SKM-1 (cell line): ENCODE measurements at regions not wholly inside any gene's neighbourhood (a gene's known extent, or its start where the extent isn't known, plus 50 kb on each side); places are given as distances from the start of the nearest gene placed in this dataset.

Experiments used
- DNase-seq: peaks from one replicate; lab custom pipeline; 2025; ENCODE audit not compliant: unreplicated experiment; lab: John Stamatoyannopoulos, UW

DNA sequence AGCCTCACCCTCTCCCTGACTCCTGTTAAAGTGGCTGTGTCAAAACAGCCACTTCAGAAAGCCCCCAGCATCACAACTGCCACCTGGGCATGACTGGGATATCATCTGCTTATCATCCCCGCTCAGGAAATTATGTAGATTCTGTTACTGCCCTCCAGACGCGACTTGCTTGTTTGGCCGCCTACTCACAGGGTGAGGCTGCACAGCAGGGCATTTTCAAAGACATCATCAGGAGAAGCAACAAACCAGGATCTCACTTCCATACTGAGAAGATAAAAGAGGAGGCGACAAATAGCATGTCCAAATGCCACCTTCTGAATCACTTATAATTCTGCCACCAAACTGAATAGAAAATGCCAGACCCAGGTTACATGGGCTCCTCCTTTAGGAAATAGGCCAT lies 94.8 kb downstream of the MIS18A start:
- DNase-seq = no peak

DNA sequence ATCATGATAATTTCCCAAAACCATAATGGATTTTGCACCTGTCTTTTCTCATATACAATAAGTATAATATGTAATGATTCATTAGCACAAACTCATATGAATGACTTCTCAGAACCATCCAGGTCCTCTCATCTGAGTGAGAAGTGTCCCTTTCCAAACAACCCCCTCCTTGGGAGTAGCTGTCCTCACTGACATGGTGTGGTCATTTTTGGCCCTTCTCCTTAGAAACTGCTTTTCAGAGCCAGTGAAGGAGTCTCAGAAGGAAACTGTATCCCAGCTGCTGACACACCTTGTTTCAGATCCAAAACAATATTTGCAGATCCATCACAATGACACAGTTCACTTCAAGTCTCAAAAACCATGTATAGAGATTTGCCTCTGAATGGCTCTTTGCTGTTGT lies 95.5 kb downstream of the MIS18A start:
- no peak for DNase-seq

DNA sequence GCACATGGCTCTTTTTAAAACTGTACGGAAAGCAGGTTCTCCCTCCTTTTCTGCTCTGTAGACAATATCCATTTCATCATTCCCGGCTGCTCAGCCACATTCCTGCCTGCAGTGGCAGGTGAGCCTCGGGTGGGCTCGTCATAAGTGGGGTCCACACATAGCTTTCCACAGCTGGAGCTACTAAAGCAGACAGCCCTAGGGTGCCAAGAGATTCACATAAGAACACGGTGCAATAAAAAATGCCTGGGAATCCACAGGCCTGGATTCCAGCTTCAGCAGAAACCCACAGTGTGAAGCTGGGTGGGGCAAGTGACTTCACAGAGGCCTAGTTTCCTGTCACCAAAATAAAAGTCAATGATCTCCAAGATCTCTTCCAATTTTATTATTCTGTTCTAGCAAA lies 96.4 kb downstream of the MIS18A start:
- no peak for DNase-seq

DNA sequence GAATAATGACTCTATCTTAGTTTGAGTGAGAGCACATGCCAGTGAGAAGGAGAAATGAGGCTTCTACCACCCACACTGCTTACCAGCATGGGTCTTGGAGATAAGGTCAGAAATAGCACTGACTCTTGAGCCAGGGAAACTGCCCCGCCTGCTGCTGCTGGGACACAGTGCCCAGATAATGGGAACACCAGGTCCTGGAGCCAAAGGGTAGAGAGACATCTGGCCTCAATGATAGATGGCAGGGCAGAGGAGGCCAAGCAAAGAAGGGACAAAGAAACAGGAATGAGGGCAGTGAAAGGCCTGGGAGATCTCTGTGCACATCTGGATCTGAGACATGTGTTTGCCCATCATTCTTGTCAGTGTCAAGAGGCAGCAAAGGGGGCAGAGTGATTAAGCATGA lies 97.4 kb downstream of the MIS18A start:
- DNase-seq = no peak

DNA sequence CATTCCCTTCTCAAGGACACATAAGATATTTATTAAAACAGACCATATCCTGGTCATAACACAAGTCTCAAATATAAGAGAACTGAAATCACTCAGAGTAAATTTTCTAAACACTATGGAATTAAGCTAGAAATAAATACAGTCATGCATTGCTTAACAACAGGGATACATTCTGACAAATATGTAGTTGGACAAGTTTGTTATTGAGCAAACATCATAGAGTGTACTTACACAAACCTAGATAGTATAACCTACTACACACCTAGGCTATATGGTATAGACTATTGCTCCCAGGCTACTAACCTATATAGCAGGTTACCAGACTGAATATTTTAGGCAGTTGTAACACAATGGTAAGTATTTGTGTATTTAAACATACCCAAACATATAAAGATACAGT lies 104.0 kb downstream of the MIS18A start:
- no peak for DNase-seq

DNA sequence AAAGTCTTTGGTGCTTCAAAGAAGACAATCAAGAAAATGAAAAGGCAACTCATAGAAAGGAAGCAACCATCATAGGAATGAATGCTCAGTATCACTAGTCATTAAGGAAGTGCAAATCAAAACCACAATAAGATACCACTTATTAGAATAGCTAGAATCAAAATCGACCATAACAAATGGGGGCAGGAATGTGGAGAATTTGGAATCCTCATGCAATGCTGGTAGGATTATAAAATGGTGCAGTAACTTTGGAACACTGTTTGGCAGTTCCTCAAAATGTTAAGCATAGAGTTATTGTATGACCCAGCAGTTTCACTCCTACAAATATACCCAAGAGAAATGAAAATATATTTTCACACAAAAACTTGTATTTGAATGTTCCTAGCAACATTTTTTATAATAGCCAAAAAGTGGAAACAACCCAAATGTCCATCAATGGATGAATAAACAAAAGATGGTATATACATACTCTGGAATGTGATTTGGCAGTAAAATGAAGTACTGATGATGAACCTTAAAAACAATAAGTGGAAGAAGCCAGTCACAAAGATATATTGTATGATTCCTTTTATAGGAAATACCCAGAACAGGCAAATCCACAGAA lies 105.6 kb downstream of the MIS18A start:
- DNase-seq = no peak

DNA sequence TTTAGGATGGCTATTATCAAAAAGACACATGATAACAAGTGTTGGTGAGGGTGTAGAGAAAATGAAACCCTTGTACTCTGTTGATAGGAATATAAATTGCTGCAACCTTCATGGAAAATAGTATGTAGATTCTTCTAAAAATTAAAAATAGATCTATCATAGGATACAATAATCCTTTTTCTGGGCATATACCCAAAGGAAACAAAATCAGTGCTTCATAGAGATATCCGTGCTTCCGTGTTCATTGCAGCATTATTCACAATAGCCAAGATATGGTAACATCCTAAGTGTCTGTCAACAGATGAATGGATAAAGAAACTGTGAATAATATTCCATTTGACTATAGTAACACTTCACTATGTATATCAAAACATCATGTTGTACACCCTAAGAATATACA lies 106.7 kb downstream of the MIS18A start:
- DNase-seq = no peak

DNA sequence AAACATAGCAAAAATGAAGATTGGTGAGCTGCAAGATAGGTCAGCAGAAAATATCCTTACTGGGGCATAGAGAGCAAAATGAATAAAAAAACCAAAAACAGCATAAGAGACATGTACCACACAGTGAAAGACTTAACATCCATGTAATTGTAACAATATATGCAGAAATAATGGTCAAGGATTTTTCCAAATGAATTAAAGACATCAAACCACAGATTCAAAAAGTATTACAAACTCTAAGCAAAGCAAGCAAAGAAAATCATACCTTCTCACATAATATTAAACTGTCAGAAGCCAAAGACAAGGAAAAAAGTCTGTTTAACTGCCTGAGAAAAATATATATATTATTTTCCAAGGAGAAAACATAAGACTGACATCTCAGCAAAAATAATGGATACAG lies 111.3 kb downstream of the MIS18A start:
- no peak for DNase-seq

DNA sequence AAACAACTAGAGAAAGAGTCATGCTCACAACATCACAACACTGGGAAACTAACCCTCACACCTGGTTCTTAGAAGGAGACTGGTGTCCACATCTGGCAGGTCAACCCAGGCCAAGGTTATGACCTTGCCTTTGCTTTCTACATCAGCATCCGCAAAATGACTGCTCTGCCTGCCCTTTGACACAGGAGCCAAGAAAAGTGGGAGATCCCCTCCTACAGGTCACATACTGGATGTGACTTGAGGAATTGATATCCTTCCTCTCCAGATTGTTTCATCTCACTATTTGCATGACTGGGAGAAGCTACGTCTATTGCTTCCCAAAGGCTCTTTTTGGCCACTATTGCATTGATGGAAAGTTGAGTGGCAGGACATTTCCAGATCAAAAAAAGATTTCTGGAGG lies 115.5 kb downstream of the MIS18A start:
- DNase-seq = no peak

DNA sequence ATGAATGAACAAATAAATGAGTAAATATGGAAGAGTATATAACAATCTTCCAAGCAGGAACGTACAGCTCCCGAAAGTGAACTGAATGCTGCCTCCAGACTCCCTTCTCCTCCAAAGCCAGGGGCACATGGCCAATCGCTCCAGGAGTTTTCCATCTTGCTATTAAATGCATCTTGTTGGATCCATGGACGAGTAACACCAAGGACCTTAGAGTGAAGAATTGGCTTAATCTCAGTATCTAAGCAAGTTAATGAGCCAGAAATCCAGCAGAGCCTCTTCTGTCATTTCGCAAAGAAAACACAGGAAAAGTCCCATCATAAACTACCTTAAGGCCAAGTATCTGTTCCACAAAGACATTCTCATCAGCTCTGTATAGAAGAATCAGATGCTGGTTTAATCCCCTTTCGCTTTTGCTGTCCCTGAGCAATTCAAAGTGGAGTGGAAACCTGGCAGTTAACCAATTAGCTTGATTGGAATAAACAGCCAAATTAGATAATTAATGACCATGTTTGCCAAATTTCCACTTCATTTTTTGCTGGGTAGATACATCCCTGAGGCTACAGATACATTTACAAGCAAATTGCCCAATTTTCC lies 116.0 kb downstream of the MIS18A start:
- DNase-seq = no peak

DNA sequence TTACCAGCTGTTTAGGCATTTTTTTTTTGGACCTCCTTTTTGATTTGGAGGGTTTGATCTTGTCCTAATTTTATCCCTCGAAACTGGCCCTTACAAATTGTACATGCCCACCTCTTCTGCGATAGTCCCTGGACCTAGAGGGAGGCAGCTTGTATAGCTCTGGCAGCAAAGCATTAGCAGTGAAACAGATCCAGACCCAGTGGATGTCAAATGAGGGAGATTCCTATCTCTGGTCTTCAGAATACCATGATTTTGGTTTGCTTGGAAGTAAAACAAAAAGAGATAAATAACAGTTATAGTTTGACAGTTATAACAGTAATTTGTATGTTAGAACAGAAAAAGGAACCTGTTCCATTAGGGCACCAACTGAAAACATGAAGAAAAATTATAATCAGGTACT lies 123.6 kb downstream of the MIS18A start:
- DNase-seq = no peak

DNA sequence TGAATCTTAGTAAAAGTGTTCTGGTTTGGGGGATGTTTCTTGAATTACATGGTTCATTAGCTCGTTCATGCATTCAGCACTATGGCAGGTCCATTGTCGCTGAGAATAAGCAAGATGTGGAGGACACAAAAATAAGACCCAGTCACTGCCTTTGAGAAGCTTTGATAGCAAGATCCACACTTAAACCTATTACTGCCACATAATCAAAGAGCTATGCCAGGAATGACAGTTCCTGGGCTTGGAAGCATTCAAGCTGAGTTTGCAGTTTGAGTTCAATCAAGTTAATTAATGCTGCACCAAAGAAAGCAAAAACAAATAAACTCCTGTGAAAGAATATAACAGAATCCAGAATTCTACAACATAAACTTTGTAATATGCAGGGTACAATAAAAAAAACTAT lies 131.8 kb downstream of the MIS18A start:
- DNase-seq = no peak

DNA sequence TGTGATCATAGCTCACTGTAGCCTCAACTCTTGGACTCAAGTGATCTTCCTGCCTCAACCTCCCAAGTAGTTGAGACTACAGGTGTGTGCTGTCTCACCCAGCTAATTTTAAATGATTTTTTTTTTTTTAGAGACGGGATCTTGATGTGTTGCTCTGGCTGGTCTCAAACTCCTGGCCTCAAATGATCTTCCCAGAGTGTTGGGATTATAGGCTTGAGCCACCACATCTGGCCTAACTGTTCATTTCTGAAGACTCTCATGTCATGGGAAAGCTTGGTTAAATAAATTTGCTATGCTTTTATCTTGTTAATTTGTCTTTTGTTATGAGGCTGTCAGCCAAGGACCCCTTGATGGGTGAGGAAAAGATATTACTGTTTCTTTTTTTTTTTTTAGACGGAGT lies 134.0 kb downstream of the MIS18A start:
- no peak for DNase-seq

DNA sequence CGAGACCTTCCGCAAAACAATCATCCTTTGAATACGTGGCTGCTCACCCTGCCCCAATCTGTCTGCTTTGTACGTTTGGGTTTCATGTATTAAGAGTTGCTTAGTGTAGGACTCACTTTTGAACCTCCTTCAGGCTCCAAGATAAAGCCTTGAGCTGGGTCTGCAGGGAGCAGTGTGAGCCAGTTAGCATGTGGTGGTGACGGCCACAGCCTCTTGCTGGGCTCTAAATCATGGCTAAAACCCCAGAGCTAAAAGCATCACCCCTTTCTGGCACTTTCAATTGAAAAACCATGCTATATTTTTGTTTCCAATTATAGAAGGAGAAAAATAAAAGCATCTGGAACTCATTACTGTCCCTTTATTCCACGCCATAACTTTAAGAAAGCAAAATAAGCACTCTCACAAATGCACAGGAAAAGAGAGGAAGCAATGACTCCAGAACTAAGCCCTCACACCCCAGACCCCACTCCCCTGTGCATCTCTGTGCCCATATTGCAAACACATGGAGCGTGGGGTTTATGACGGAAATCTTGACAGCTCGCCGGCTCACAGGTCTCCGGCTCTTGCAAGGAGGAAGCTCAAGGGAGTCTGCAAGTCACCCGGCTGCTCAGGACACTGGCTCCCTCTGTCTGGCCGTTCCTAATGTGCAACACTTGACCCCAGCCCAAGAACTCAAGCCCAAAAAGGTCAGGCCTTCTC lies 135.5 kb downstream of the MIS18A start:
- DNase-seq = no peak

DNA sequence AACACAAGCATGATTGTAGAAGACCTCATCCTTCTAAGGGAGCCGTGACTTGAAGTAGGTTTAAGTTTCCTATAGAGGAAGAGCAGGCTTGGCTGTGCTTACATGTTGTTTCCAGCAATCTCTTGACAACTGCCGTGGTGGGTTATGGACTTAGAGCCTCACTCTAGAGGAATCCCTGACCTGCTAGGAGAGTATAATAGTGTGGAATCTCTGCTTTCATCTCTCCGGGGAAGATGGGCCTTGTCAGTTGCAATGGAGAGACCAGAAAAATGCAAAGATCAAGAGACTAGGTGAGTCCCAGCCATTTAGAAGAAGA lies 137.6 kb downstream of the MIS18A start:
- no peak for DNase-seq

DNA sequence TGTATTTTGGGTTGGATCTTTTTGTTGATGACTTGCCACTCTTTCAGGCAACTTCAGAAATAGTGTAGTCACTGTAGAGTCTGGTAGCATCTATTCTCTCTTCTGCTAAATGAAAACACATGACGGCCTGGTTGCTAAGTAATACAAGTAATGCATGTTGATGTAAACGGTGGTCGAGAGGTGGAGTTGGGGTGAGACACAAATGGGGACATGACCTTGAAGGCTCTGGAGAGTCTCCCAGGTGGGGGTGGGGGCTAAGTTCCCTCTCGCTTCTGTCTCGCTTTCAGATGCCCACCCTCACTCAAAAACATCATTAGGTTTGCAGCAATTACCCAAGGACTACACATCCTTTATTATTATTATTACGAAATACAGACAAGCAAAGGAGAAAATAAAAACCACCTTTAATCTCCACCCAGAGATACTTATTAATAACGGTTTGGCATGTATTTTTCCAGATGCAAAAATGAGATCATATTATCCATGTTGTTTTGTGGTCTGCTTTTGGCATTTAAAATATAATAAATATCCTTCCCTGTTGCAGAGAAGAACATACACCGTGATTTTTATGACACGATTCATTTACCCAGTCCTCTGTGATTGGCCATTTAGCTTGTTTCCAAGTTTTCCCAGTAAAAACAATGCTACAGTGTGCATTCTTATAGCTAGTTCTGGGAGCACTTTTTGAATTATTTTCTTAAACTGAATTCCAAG lies 138.1 kb downstream of the MIS18A start:
- DNase-seq = no peak

DNA sequence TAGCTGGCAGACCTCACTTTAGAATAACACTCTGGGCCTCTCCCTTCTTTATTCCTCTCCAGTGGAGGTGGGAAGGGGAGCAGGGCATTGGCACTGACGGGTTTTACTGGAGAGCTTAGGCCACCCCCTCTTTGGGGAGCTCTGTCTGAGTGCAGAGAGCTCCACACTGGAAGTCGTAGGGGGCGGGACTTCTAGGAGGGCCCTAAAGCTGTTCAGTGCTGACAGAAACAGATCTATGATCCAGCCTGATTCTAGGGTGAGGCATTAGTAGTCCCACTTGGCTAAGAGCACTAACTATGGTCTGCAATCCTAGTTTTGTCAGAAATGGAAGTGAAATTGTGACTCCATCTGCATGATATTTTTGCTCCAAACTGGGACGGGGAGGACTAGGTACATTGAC lies 138.7 kb downstream of the MIS18A start:
- DNase-seq = no peak

DNA sequence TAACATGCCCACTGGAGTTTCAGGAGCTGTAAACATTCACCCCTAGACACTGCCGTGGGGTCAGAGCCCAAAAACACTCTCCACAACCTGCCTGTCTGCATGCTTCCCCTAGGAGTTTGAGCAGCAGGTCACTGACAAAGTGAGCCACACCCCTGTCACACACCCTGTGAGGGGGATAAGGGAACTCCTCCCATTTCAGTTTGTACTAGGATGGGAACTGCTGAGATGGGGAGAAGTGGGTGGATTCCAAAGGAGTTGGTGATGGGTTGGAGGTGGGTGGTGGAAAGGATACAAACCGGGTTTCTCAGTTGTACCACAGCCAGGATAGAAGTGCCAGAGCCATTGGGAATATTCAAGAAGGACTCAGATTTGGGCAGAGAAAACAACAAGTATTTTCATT lies 140.2 kb downstream of the MIS18A start:
- no peak for DNase-seq

DNA sequence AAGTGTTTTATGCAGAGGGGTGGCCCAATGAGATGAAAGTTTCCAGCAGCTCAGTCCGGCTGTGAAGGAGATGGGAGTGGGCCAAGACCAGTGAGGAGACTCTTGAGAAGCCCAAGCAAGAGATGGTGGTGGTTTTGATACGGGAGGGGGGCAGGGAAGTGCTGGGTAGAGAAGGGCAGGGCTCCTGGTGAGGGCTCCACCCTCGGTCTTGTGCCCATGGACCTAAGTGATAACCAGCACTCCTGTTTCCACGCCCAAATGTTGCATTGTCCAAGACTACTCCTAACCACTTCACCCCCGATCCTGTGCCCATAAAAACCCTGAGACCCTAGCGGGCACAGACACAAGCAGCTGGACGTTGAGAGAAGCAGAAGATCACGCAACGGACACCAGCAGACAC lies 140.9 kb downstream of the MIS18A start:
- DNase-seq = no peak

DNA sequence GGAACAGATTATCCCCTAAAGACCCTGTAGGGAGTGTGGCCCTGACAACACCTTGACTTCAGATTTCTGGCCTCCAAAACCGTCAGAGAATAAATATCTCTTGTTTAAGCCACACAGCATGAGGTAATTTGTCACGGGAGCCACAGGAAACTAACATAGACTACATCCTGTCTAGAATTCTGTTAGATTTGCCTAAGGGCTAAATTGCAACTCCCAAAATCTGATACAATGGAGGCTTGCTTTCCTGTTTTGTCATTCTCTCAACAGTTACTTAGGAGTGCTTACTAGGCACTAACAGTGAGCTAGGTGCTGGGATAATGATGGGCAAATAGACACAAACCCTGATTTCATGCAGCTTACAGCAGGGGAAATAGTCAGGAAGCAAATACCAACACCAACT lies 141.6 kb downstream of the MIS18A start:
- DNase-seq = no peak

DNA sequence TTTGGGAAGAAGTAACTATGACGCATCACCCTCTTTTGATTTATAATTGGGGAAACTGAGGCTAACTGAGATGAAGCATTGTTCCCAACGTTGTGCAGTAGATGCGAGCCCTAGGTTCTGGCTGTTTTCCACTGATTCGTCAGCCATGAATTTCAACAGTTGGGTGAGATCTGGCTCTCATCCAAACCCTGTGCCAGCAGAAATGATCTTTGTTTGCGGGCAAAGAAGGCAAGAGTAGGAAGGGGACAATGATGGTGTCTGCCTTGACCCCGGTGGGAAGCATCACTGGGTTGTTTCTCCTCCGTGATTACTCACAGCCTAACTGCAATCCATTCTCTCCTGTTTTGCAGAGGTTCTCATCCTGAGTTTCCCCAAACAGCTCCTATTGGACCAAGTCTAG lies 142.3 kb downstream of the MIS18A start:
- no peak for DNase-seq
